HG03175 (cell line): ENCODE measurements at regions not wholly inside any gene's neighbourhood (a gene's known extent, or its start where the extent isn't known, plus 50 kb on each side); places are given as distances from the start of the nearest gene placed in this dataset.

Experiments used
- ATAC-seq: cut with Tn5 transposase; IDR thresholded peaks from one replicate; pipeline ENCODE4 v1.9.1; 2021; ENCODE audit warnings: mild to moderate bottlenecking, moderate library complexity; ENCODE audit not compliant: unreplicated experiment

DNA sequence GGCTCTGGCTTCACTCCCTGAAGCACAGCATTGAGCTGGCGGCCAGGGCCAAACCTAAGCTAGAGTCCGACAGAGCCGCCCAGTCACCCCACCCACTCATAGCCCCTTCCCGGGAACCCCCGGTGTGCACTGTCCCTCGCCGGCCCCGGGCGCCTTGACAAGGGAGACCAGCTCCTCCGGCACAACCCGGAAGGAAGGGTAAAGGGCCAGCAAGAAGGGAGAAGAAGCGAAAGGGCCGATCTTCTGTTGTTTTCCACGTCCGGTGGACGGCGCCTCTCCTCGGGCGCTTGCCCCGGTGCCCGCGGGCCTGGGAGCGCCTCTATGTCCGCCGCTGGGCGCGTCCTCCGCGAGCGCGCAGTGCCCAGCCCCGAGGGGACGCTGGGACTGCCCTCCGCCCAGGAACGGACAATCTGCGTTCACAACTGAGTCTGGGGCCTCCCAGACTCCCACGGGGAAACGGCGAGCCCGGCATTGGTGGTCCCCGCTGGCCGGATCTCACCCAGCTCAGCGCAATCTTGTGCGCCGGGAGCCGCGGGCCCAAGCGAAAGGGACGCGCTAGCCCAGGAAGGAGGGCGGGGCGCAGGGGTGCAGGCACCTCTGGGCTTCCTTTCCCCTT is 172.5 kb upstream of the MIR17HG start:
- ATAC-seq: no peak

- ATAC-seq: no peak
These were observed 169.4 kb upstream of the MIR17HG start for GRCh38 chr13:91178099-91178498.

DNA sequence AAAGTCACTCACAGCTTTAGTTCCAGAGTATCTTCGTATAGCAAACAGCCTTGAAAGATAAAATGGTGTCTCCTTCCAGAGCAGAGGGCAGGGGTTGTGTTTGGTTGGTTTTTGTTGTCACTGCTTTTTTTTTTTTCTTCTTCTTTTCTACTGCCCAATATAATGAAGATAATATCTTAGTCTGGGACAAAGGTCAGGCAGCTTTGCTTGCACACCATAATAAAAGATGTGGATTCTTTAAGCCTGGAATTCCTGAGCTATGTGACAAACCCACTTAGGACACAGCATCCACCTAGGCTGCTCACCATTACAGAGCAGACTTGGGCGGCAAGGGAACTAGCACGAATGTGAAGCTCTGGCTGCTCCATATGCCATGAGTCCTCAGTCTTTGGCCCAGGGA is 165.6 kb upstream of the MIR17HG start:
- ATAC-seq: no peak

DNA sequence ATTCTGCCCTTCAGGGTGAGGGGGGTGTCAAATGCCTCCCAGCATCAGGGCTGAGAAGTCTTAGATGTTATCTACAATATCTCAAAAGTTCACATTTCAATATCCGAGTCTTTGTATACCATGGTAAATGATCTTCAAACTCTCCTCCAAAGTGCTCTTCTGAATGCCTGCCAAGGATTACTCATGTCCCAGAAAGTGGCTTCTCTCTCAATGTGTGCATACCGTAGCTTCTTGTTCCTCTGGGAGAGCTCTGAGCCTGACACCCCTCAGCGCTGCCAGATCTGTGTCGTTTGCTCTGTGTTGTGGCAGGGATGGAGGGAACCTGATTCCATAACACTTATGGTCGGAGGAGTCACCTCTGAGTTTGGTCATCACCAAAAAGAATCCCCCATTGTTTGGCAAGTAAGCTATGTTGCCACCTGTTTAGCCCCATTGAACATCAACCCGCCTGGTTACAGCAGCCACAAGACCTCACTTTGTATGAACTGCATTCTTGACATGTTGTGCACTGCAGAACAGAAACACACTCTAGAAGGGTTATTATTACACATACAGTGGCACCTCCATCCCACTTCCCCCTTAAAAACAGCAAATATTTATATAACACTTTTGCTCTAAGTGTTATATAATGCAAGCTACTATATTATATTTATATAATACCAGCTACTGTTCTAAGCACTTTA is 163.1 kb upstream of the MIR17HG start:
- ATAC-seq: no peak

DNA sequence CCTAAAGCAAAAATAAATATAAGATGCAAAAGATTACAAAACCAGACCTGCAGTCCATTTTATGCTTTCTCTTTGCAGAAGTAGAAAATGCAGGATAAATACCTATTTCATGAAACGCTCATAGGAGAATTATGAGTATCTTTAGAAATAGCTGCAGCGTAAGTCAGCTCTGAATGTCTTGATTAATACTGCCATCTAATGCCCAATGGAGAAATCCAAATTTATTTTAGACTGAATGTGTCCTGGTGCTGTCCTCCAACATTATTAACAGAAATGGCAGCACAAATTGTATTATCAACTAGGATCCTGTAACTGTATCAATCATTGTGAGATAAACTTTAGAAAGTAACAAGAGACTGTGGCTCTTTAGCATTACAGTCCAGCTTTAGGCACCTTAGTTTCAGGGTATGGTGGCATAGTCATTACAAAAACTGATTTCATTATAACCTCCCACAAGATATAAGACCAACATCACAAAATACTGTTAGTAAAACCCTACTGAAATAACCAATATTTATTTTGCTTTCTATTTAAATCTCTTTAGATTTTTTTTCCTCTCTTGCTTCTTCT is 162.1 kb upstream of the MIR17HG start:
- no peak for ATAC-seq

DNA sequence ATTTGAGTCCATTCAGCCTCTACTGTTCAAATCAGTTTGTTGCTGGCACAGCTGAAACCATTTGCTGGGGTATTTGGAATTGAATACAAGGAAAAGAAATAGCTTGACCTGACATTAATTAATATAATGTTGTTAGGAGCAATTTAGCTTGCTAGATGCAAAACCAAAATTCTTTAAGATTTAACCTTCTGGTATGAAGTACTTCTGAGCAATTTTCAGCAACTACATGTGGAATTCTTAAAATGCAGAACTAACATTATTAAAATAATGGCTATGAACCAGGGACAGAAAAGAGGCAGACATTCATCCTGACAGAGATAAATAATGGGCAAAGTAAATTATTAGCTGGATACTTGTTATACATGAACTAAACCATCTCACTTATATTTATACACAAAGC is 160.0 kb upstream of the MIR17HG start:
- ATAC-seq: no peak

DNA sequence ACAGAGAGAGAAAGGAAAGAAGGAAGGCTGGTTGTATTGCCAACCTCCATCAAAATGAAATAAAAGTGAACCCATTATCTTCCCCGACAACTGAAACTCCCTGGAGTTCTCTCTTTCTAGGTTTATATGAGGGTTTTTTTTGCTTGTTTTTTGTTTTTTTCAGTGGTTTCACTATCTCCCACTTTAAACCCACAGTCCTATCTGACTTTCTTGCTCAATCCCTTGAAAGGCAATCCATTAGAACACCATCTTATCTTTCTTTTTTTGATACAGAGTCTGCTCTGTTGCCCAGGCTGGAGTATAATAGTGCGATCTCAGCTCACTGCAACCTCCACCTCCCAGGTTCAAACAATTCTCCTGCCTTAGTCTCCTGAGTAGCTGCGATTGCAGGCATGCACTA is 158.0 kb upstream of the MIR17HG start:
- no peak for ATAC-seq

GRCh38 chr13:91193358-91193757 is 154.1 kb upstream of the MIR17HG start:
- ATAC-seq: no peak

- ATAC-seq: no peak
These were observed 151.7 kb upstream of the MIR17HG start for GRCh38 chr13:91195789-91196188.

DNA sequence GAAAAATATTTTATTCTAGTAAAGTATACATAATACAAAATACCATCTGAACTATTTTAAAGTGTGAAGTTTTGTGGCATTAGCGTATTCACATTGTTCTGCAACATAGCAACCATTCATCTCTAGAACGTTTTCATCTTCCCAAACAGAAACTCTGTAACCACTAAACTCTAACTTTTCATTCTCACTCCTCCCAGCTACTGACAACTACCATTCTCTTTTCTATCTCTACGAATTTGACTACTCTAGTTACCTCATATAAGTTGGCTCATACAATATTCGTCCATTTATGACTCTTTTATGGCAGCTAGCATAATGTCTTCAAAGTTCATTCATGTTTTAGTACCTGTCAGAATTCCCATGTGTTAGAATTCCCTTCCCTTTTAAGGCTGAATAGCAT is 150.5 kb upstream of the MIR17HG start:
- ATAC-seq: no peak

DNA sequence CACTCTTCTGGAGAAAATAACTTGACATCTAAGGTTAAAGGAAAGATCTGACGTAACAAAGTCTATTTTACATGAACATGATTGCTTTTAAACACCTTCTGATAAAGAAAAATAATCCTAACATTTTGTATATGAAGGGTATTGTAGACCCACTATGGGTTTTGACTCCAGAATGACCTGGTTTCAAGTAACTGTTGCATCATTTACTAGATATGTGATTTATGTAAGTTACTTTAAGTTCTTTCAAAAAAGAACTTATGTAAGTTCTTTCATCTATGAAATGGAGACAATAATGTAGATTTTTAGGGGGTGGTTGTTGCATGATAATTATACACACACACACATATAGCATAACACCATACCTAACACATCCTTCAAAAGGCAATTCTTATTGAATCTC is 147.6 kb upstream of the MIR17HG start:
- no peak for ATAC-seq

DNA sequence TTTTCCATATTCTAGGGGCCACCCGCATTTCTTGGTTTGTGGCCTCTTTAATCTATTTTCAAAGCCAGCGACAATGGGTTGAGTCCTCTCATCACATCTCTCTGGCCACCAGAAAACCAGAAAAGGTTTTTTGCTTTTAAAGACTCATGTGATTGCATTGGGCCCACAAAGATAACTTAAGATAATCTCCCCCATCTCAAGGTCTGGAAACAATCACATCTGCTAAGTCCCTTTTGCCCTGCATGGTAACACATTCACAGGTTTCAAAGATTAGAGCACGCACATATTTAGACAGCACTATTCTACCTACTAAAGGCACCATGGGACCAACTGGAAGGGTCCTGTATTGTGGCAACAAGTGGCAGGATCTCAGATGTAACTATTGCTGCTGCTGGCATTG is 147.0 kb upstream of the MIR17HG start:
- no peak for ATAC-seq

GRCh38 chr13:91203430-91203829 is 144.1 kb upstream of the MIR17HG start:
- no peak for ATAC-seq

DNA sequence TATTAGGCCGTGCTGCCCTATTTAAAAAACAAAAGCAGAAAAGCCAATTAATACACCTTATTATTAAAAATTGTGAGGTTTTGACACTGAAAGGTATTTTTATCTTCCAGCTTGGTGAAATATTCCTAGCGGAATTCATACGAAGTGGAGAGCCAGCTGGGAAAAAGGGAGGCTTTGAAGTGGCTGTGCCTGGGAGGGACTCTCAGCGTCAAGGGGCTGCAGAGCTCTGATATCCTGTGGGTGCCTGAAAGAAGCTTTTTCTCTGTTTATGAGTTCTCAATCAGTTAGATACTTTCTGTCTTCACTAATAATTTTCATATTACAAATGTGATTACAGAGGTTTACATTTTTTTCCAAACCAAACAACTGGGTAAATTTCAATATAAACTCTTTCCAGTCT is 140.2 kb upstream of the MIR17HG start:
- ATAC-seq: no peak

DNA sequence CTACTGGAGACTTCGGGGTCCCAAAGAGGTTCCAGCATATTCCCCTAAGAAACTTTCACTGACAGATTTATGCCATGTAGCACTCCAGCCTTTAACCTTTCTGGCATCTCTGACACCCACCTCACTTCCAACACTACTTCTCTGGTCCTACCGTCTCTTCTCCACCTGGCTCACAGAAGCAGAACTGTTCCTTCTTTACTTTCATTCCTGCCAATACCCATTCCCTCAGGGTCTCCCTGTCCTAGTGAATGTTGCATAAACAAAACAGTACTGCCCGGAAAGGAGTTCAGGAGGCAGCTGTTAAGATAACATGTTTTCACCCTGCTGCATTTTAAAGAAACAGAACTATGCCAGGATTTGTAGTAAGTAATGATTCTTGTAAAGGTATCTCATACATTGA is 136.0 kb upstream of the MIR17HG start:
- no peak for ATAC-seq

GRCh38 chr13:91212231-91212630 is 135.3 kb upstream of the MIR17HG start:
- ATAC-seq: no peak

GRCh38 chr13:91214031-91214430 is 133.5 kb upstream of the MIR17HG start:
- no peak for ATAC-seq

- ATAC-seq: no peak
These were observed 130.4 kb upstream of the MIR17HG start for GRCh38 chr13:91216928-91217700.

DNA sequence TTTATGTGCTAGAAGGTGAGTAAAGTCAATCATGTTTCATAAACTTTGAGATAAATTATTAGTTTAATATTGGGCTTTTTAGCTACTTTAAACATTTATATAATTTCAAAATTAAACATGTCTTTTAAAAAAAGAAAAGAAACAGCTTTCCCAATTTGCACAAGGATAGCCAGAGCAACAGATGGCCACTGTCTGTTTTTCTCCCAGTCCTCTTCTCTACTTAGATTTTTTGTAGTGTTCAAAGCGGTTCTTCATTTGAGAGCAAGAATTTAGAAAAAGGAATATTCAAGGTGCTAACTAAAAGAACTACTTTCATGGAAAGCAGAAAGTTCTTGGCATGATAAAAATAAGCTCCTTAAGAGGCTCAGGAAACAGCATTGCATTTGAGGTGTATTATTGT is 128.3 kb upstream of the MIR17HG start:
- ATAC-seq: no peak

- ATAC-seq: no peak
These were observed 126.6 kb upstream of the MIR17HG start for GRCh38 chr13:91220872-91221271.

GRCh38 chr13:91228108-91228507 is 119.4 kb upstream of the MIR17HG start:
- ATAC-seq: no peak

DNA sequence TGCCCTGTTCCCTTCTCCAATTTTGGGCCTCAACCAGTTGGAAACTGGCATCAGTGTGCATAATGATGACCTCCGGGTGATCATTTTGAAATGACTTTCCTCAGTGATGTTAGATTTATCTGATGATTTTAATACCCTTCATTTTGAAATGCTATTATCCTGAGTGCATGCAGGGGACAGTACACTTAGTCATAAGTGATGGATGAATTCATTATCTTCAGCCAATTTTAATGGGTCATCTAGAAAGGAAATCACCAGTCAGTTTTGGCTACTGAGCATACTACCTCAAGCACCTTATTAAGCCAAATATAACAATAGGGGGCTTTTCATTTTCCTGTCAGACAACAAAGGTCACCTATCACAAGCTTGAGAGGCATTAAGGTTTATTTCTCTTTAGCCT is 118.5 kb upstream of the MIR17HG start:
- no peak for ATAC-seq
